Nephron progenitor cell (in vitro differentiated cells): ENCODE measurements at regions not wholly inside any gene's neighbourhood (a gene's known extent, or its start where the extent isn't known, plus 50 kb on each side); places are given as distances from the start of the nearest gene placed in this dataset.

Source experiments
- DNase-seq: peaks from one replicate; pipeline ENCODE4 v3.0.0; 2021
- H3K27ac Mint-ChIP-seq: 2 replicates; pipeline ENCODE4 v1.8.0; 2021; ENCODE audit warnings: mild to moderate bottlenecking, moderate library complexity, mixed read lengths
- H3K27me3 Mint-ChIP-seq: 2 replicates; pipeline ENCODE4 v1.8.0; 2021; ENCODE audit warnings: mild to moderate bottlenecking, low read depth, mixed read lengths; ENCODE audit not compliant: poor library complexity
- H3K36me3 Mint-ChIP-seq: 2 replicates; pipeline ENCODE4 v1.8.0; 2021; ENCODE audit warnings: low read depth, mixed read lengths
- H3K4me1 Mint-ChIP-seq: 2 replicates; pipeline ENCODE4 v1.8.0; 2021; ENCODE audit warnings: mixed read lengths
- H3K4me3 Mint-ChIP-seq: 2 replicates; pipeline ENCODE4 v1.8.0; 2021; ENCODE audit warnings: mild to moderate bottlenecking, moderate library complexity, mixed read lengths
- H3K9me3 Mint-ChIP-seq: 2 replicates; pipeline ENCODE4 v1.8.0; 2021; ENCODE audit warnings: mild to moderate bottlenecking, moderate library complexity, mixed read lengths
- CTCF ChIP-seq: fragments of 200-600 bp; sonication (generic); IDR thresholded peaks from 2 replicates; pipeline ENCODE4 v1.5.0; 2021; ENCODE audit warnings: antibody characterized with exemption

- peaks cover 19% of the 10 kb centered on the region for H3K27me3 Mint-ChIP-seq
- no peaks in the 10 kb centered on the region for H3K9me3 Mint-ChIP-seq
- no peak overlapping the region for H3K4me3 Mint-ChIP-seq
- TF ChIP-seq CTCF = no peak
- no peaks in the 10 kb centered on the region for H3K36me3 Mint-ChIP-seq
- H3K27ac Mint-ChIP-seq = no peak overlapping the region
- peaks cover 34% of the 10 kb centered on the region for H3K4me1 Mint-ChIP-seq
- DNase-seq = no peak
These were observed 364.9 kb downstream of the BRD1 start for GRCh38 chr22:49462795-49463194.

- TF ChIP-seq CTCF = no peak
- H3K9me3 Mint-ChIP-seq = no peaks in the 10 kb centered on the region
- no peak overlapping the region for H3K27ac Mint-ChIP-seq
These were observed 365.4 kb downstream of the BRD1 start for GRCh38 chr22:49462291-49462690.

GRCh38 chr22:49461674-49462073, 366.0 kb downstream of the BRD1 start:
- Mint-ChIP-seq H3K4me1 (peaks cover 29% of the 10 kb centered on the region), H3K27me3 (peaks cover 19% of the 10 kb centered on the region), H3K4me3 (no peak overlapping the region), H3K36me3 (no peaks in the 10 kb centered on the region), H3K27ac (no peak overlapping the region), H3K9me3 (no peaks in the 10 kb centered on the region)
- no peak for DNase-seq
- TF ChIP-seq CTCF = no peak

More at GRCh38 chr22:49462291-49462690, 365.4 kb downstream of the BRD1 start:
- H3K4me3 Mint-ChIP-seq = no peak overlapping the region
- no peak for DNase-seq
- peaks cover 29% of the 10 kb centered on the region for H3K4me1 Mint-ChIP-seq
- peaks cover 17% of the 10 kb centered on the region for H3K27me3 Mint-ChIP-seq
- H3K36me3 Mint-ChIP-seq = no peaks in the 10 kb centered on the region

GRCh38 chr22:49460592-49461281, 366.9 kb downstream of the BRD1 start:
- Mint-ChIP-seq H3K9me3 (no peaks in the 10 kb centered on the region), H3K4me3 (no peak overlapping the region), H3K36me3 (no peaks in the 10 kb centered on the region), H3K27ac (peak overlapping the region; percentile 39), H3K4me1 (peaks cover 29% of the 10 kb centered on the region), H3K27me3 (peaks cover 22% of the 10 kb centered on the region)
- no peak for DNase-seq
- no peak for TF ChIP-seq CTCF

- no peaks in the 10 kb centered on the region for H3K36me3 Mint-ChIP-seq
- no peak for TF ChIP-seq CTCF
These were observed 367.6 kb downstream of the BRD1 start for GRCh38 chr22:49460091-49460490.

GRCh38 chr22:49458708-49459099, 369.0 kb downstream of the BRD1 start:
- Mint-ChIP-seq H3K27ac (no peak overlapping the region), H3K4me3 (no peak overlapping the region), H3K4me1 (peaks cover 29% of the 10 kb centered on the region), H3K36me3 (no peaks in the 10 kb centered on the region), H3K9me3 (no peaks in the 10 kb centered on the region), H3K27me3 (peaks cover 28% of the 10 kb centered on the region)
- no peak for TF ChIP-seq CTCF
- no peak for DNase-seq

More at GRCh38 chr22:49460091-49460490, 367.6 kb downstream of the BRD1 start:
- H3K9me3 Mint-ChIP-seq = no peaks in the 10 kb centered on the region
- no peak for DNase-seq
- peaks cover 29% of the 10 kb centered on the region for H3K4me1 Mint-ChIP-seq
- H3K27me3 Mint-ChIP-seq = peaks cover 29% of the 10 kb centered on the region
- H3K27ac Mint-ChIP-seq = no peak overlapping the region
- no peak overlapping the region for H3K4me3 Mint-ChIP-seq
